ENCODE measurements at regions not wholly inside any gene's neighbourhood (a gene's known extent, or its start where the extent isn't known, plus 50 kb on each side); places are given as distances from the start of the nearest gene placed in this dataset.

GRCh38 chr4:138938366-138938690 lies 77.3 kb upstream of the NOCT start:
- peak; percentile 54 for TF ChIP-seq CTCF (IDR thresholded peaks at IDR 0.05; ENCODE audit: low read length, missing control alignments)
- no peak overlapping the region for H3K4me3 ChIP-seq (replicated peaks; ENCODE audit: low read depth, low read length)
- DNase-seq (ENCODE audit: low read depth), result peak; percentile 74

- no peak for DNase-seq (ENCODE audit: low read depth)
- no peak overlapping the region for H3K4me3 ChIP-seq (replicated peaks; ENCODE audit: low read depth, low read length)
- no peak for TF ChIP-seq CTCF (IDR thresholded peaks at IDR 0.05; ENCODE audit: low read length, missing control alignments)
These were observed 80.3 kb upstream of the NOCT start for GRCh38 chr4:138935135-138935807.

- H3K4me3 ChIP-seq (replicated peaks; ENCODE audit: low read depth, low read length), result no peak overlapping the region
- peak; percentile 53 for DNase-seq (ENCODE audit: low read depth)
- TF ChIP-seq CTCF (IDR thresholded peaks at IDR 0.05; ENCODE audit: low read length, missing control alignments), result no peak
These were observed 88.5 kb upstream of the NOCT start for GRCh38 chr4:138927072-138927471.

GRCh38 chr4:138925495-138925894 lies 90.1 kb upstream of the NOCT start:
- DNase-seq (ENCODE audit: low read depth), result no peak
- H3K4me3 ChIP-seq (replicated peaks; ENCODE audit: low read depth, low read length), result no peak overlapping the region
- no peak for TF ChIP-seq CTCF (IDR thresholded peaks at IDR 0.05; ENCODE audit: low read length, missing control alignments)

- peak overlapping the region; percentile 30 for H3K4me3 ChIP-seq (replicated peaks; ENCODE audit: low read depth, low read length)
- peak; percentile 92 for TF ChIP-seq CTCF (IDR thresholded peaks at IDR 0.05; ENCODE audit: low read length, missing control alignments)
- DNase-seq (ENCODE audit: low read depth), result peak; percentile 85
These were observed 96.3 kb upstream of the NOCT start for GRCh38 chr4:138919094-138919936.

- H3K4me3 ChIP-seq (replicated peaks; ENCODE audit: low read depth, low read length), result no peak overlapping the region
- no peak for TF ChIP-seq CTCF (IDR thresholded peaks at IDR 0.05; ENCODE audit: low read length, missing control alignments)
- DNase-seq (ENCODE audit: low read depth), result no peak
These were observed 97.3 kb upstream of the NOCT start for GRCh38 chr4:138918169-138918869.

Measured in fibroblast of pulmonary artery (primary cell).